RWPE1 (cell line): ENCODE measurements at regions not wholly inside any gene's neighbourhood (a gene's known extent, or its start where the extent isn't known, plus 50 kb on each side); places are given as distances from the start of the nearest gene placed in this dataset.

Experiments used
- CTCF ChIA-PET: fragments of 350-600 bp; sonication (Branson Sonifier 250); formaldehyde crosslinking; extraction: SDS; loops from one replicate; lab custom pipeline; 2021; lab: Yijun Ruan, JAX
- POLR2A ChIA-PET: fragments of 400-600 bp; formaldehyde crosslinking; extraction: SDS; loops from one replicate; lab custom pipeline; 2020; ENCODE audit warnings: antibody characterized with exemption; ENCODE audit not compliant: low non-redundant PET; lab: Yijun Ruan, JAX
- DNase-seq: peaks from one replicate; pipeline ENCODE4 v3.0.0; 2012; ENCODE audit warnings: low spot score
- H3K27ac ChIP-seq: fragments of 450-650 bp; 2 replicates; pipeline ENCODE4 v1.5.1; 2017
- CTCF ChIP-seq: fragments of 450-650 bp; conservative IDR thresholded peaks from 2 replicates; pipeline ENCODE4 v1.5.1; 2017; ENCODE audit warnings: low read depth, mild to moderate bottlenecking

- TF ChIP-seq CTCF, result no peak
Observed at GRCh38 chr16:65469116-65469515, 347.3 kb upstream of the CDH11 start.

GRCh38 chr16:65468133-65468532, 346.3 kb upstream of the CDH11 start:
- CTCF ChIA-PET, result no interaction called here
- POLR2A ChIA-PET, result no interaction called here
- H3K27ac ChIP-seq, result no peak overlapping the region
- no peak for DNase-seq
- TF ChIP-seq CTCF, result no peak

More at GRCh38 chr16:65469116-65469515, 347.3 kb upstream of the CDH11 start:
- ChIA-PET CTCF (no interaction called here), POLR2A (no interaction called here)
- H3K27ac ChIP-seq, result no peak overlapping the region
- DNase-seq, result no peak

GRCh38 chr16:65463652-65464260, 341.9 kb upstream of the CDH11 start:
- POLR2A ChIA-PET, result no interaction called here

GRCh38 chr16:65457084-65457483, 335.2 kb upstream of the CDH11 start:
- no peak for TF ChIP-seq CTCF
- POLR2A ChIA-PET, result no interaction called here
- H3K27ac ChIP-seq, result no peak overlapping the region
- DNase-seq, result no peak
- CTCF ChIA-PET, result no interaction called here

More at GRCh38 chr16:65463652-65464260, 341.9 kb upstream of the CDH11 start:
- DNase-seq, result no peak
- TF ChIP-seq CTCF, result no peak
- H3K27ac ChIP-seq, result no peak overlapping the region
- CTCF ChIA-PET, result interaction anchor here (0.6 kb wide), 1 partner anchor 1369 kb away, joined by 3 read pairs; no protein-coding TSS in a partner anchor

- no peak for TF ChIP-seq CTCF
- POLR2A ChIA-PET, result no interaction called here
- CTCF ChIA-PET, result no interaction called here
- H3K27ac ChIP-seq, result no peak overlapping the region
- no peak for DNase-seq
Observed at GRCh38 chr16:65455761-65456160, 333.9 kb upstream of the CDH11 start.

GRCh38 chr16:65453646-65454045, 331.8 kb upstream of the CDH11 start:
- no peak for TF ChIP-seq CTCF
- POLR2A ChIA-PET, result no interaction called here

More at GRCh38 chr16:65453646-65454045, 331.8 kb upstream of the CDH11 start:
- no peak for DNase-seq
- H3K27ac ChIP-seq, result no peak overlapping the region
- CTCF ChIA-PET, result no interaction called here
